CD4-positive, alpha-beta T cell (primary cell): ENCODE measurements at regions not wholly inside any gene's neighbourhood (a gene's known extent, or its start where the extent isn't known, plus 50 kb on each side); places are given as distances from the start of the nearest gene placed in this dataset.
"Not testable (repeated sequence)": the region's sequence is repeated elsewhere in the genome, so short reads cannot be mapped to it uniquely, and the experiment has no call there.

Experiments used
- ATAC-seq: fragments of 200-7000 bp; cut with Tn5 transposase; one replicate; pipeline ENCODE4 v1.10.0; 2022; ENCODE audit warnings: mild to moderate bottlenecking; ENCODE audit not compliant: poor library complexity
- CTCF ChIA-PET: fragments of 350-600 bp; sonication (Branson Sonifier 250); formaldehyde crosslinking; loops from one replicate; lab custom pipeline; 2021; ENCODE audit warnings: antibody characterized with exemption, inconsistent platforms; lab: Charles Lee
- POLR2A ChIA-PET: fragments of 350-600 bp; sonication (Branson Sonifier 250); formaldehyde crosslinking; loops from one replicate; lab custom pipeline; 2021; ENCODE audit warnings: antibody characterized with exemption, inconsistent platforms; lab: Charles Lee
- DNase-seq, 14 experiments: peaks; one replicate each; pipeline ENCODE4 v3.0.0-alpha.2; 2013 to 2020; ENCODE audit warnings: mixed read lengths in 2 of 14
- H3K27ac ChIP-seq, 2 donors: one replicate each; pipeline versions ENCODE4 v1.5.1 to v1.7.0; 2013; ENCODE audit warnings: low read length in 2 of 2, low read depth in 1 of 2, mild to moderate bottlenecking in 1 of 2
- H3K27me3 ChIP-seq, 2 experiments: 1 replicate in 1 of 2; 2 replicates in 1 of 2; pipeline versions ENCODE4 v1.6.1 to v1.7.0; 2013; ENCODE audit warnings: low read length in 2 of 2, control low read depth in 1 of 2, mild to moderate bottlenecking in 1 of 2, moderate library complexity in 1 of 2; ENCODE audit not compliant: insufficient read depth in 2 of 2, control insufficient read depth in 1 of 2
- H3K36me3 ChIP-seq: one replicate; pipeline ENCODE4 v1.6.1; 2013; ENCODE audit warnings: low read length, control low read depth; ENCODE audit not compliant: insufficient read depth
- H3K4me1 ChIP-seq: one replicate; pipeline ENCODE4 v1.6.1; 2013; ENCODE audit warnings: low read length, control low read depth; ENCODE audit not compliant: insufficient read depth
- H3K4me3 ChIP-seq: one replicate; pipeline ENCODE4 v1.5.1; 2013; ENCODE audit warnings: mild to moderate bottlenecking, low read length, moderate library complexity
- H3K9me3 ChIP-seq, 2 experiments: 1 replicate in 1 of 2; 2 replicates in 1 of 2; pipeline versions ENCODE4 v1.6.1 to v1.7.0; 2013; ENCODE audit warnings: low read length in 2 of 2, mild to moderate bottlenecking in 2 of 2, control low read depth in 1 of 2, moderate library complexity in 1 of 2; ENCODE audit not compliant: control insufficient read depth in 1 of 2, insufficient read depth in 1 of 2
- H3K27ac Mint-ChIP-seq: one replicate; pipeline ENCODE4 v1.8.0; 2020; ENCODE audit warnings: mixed read lengths
- H3K27me3 Mint-ChIP-seq: one replicate; pipeline ENCODE4 v1.8.0; 2021; ENCODE audit warnings: mixed read lengths
- H3K36me3 Mint-ChIP-seq: one replicate; pipeline ENCODE4 v1.8.0; 2021; ENCODE audit warnings: low read depth, mixed read lengths
- H3K4me1 Mint-ChIP-seq: one replicate; pipeline ENCODE4 v1.8.0; 2021; ENCODE audit warnings: low read depth, mixed read lengths
- H3K4me3 Mint-ChIP-seq: one replicate; pipeline ENCODE4 v1.8.0; 2020; ENCODE audit warnings: mild to moderate bottlenecking, mixed read lengths
- H3K9me3 Mint-ChIP-seq: one replicate; pipeline ENCODE4 v1.8.0; 2020; ENCODE audit warnings: mixed read lengths
- intact Hi-C, 2 experiments: fragments of 100-400 bp; cut with DNase I in 1 of 2; cut with micrococcal nuclease in 1 of 2; formaldehyde crosslinking; loops; one replicate each; pipeline versions ENCODE4 v1.15.1 to v1.9.0; 2023 to 2025; cut with DNase I, micrococcal nuclease
- TF ChIP-seq, protein P1 (sequence below): fragments of 200-600 bp; IDR thresholded peaks from one replicate; pipeline ENCODE4 v1.8.0; 2022; ENCODE audit warnings: antibody characterized with exemption, mild to moderate bottlenecking

DNA sequence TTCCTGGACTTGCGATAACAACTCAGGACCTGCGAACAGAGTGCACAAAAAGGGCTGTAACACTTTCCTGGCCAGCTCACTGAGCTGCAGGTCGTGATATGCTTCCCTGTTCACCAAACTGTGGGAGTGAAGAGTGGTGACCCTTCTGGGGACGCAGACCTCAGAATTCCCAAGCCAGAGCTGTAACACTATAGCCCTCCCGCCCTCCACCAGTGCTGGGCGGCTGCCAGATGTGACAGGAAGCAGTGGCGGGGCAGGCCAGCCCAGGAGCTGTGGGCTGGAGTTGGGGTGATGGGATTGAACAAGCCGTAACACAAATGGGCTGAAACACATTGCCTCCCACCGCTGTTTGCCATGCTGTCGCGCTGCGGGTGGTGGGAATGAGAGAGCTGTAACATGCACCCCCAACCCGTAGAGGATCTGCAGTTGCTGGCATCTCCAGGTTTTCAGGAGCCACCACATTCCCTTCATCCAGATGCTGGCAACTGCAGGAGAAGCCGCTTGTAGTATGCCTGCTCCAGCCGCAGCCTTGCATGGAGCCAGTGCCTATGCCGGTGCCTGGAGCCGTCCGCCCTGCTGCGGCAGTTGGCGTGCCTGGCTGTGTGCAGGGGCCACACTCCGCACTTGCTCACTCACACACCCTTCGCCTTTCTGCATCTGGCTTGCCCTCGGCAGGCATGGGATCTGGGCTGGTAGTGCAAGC is 145.8 kb downstream of the GPCPD1 start:
- H3K4me1 Mint-ChIP-seq = no peaks in the 10 kb centered on the region
- no peak overlapping the region for H3K4me3 Mint-ChIP-seq
- CTCF ChIA-PET = no interaction called here
- Histone ChIP-seq H3K9me3 (peaks cover 4 to 9% of the 10 kb centered on the region in 2 experiments), H3K27me3 (peaks cover 11 to 27% of the 10 kb centered on the region in 2 experiments), H3K36me3 (no peaks in the 10 kb centered on the region), H3K4me3 (no peak overlapping the region), H3K27ac (no peak overlapping the region), H3K4me1 (no peaks in the 10 kb centered on the region)
- peaks cover 61% of the 10 kb centered on the region for H3K27me3 Mint-ChIP-seq
- TF ChIP-seq, protein P1, sequence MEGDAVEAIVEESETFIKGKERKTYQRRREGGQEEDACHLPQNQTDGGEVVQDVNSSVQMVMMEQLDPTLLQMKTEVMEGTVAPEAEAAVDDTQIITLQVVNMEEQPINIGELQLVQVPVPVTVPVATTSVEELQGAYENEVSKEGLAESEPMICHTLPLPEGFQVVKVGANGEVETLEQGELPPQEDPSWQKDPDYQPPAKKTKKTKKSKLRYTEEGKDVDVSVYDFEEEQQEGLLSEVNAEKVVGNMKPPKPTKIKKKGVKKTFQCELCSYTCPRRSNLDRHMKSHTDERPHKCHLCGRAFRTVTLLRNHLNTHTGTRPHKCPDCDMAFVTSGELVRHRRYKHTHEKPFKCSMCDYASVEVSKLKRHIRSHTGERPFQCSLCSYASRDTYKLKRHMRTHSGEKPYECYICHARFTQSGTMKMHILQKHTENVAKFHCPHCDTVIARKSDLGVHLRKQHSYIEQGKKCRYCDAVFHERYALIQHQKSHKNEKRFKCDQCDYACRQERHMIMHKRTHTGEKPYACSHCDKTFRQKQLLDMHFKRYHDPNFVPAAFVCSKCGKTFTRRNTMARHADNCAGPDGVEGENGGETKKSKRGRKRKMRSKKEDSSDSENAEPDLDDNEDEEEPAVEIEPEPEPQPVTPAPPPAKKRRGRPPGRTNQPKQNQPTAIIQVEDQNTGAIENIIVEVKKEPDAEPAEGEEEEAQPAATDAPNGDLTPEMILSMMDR = no peak
- no peaks in the 10 kb centered on the region for H3K36me3 Mint-ChIP-seq
- no peak for ATAC-seq
- H3K9me3 Mint-ChIP-seq = peaks cover 8% of the 10 kb centered on the region
- POLR2A ChIA-PET = no interaction called here
- H3K27ac Mint-ChIP-seq = no peak overlapping the region
- intact Hi-C loops = no loop called here
- no peak for DNase-seq

DNA sequence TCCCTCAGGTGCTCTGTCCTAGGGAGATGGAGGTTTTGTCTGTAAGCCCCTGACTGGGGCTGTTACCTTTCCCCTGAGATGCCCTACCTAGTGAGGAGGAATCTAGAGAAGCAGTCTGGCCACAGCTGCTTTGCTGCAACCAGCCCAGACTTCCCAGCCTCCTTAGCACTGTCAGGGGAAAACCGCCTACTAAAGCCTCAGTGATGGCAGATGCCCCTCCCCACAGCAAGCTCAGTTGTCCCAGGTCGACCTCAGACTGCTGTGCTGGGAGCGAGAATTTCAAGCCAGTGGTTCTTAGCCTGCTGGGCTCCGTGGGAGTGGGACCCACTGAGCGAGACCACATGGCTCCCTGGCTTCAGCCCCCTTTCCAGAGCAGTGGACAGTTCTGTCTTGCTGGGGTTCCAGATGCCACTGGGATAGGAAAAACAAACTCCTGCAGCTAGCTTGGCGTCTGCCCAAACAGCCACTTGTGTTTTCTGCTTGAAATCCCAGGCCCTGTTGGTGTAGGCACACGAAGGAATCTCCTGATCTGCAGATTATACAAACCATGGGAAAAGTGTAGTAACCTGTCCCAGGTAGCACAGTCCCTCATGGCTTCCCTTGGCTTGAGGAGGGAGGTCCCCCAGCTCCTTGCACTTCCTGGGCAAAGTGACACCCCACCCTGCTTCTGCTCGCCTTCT is 146.4 kb upstream of the PROKR2 start:
- TF ChIP-seq, protein P1 = no peak
- H3K27ac ChIP-seq = no peak overlapping the region
- ChIA-PET CTCF (no interaction called here), POLR2A (no interaction called here)
- Mint-ChIP-seq H3K4me1 (no peaks in the 10 kb centered on the region), H3K27ac (no peak overlapping the region), H3K9me3 (peaks cover 8% of the 10 kb centered on the region), H3K36me3 (no peaks in the 10 kb centered on the region), H3K27me3 (peaks cover 71% of the 10 kb centered on the region), H3K4me3 (no peak overlapping the region)
- H3K9me3 ChIP-seq = peaks cover 4 to 9% of the 10 kb centered on the region in 2 experiments
- no peaks in the 10 kb centered on the region for H3K4me1 ChIP-seq
- H3K36me3 ChIP-seq = no peaks in the 10 kb centered on the region
- DNase-seq (no peak), ATAC-seq (no peak)
- no peak overlapping the region for H3K4me3 ChIP-seq
- peaks cover 8 to 27% of the 10 kb centered on the region in 2 experiments for H3K27me3 ChIP-seq
- intact Hi-C loops = no loop called here

DNA sequence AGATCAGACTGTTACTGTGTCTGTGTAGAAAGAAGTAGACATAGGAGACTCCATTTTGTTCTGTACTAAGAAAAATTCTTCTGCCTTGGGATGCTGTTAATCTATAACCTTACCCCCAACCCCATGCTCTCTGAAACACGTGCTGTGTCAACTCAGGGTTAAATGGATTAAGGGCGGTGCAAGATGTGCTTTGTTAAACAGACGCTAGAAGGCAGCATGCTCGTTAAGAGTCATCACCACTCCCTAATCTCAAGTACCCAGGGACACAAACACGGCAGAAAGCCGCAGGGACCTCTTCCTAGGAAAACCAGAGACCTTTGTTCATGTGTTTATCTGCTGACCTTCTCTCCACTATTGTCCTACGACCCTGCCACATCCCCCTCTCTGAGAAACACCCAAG is 137.0 kb upstream of the PROKR2 start:
- H3K36me3 ChIP-seq, H3K27ac Mint-ChIP-seq, DNase-seq, H3K4me1 ChIP-seq, intact Hi-C loops, H3K9me3 Mint-ChIP-seq, CTCF ChIA-PET, H3K4me3 Mint-ChIP-seq, ATAC-seq, H3K9me3 ChIP-seq, H3K4me1 Mint-ChIP-seq, H3K27ac ChIP-seq, POLR2A ChIA-PET, H3K36me3 Mint-ChIP-seq, H3K27me3 ChIP-seq, H3K4me3 ChIP-seq: not testable (repeated sequence)
- peaks cover 20% of the 10 kb centered on the region for H3K27me3 Mint-ChIP-seq

DNA sequence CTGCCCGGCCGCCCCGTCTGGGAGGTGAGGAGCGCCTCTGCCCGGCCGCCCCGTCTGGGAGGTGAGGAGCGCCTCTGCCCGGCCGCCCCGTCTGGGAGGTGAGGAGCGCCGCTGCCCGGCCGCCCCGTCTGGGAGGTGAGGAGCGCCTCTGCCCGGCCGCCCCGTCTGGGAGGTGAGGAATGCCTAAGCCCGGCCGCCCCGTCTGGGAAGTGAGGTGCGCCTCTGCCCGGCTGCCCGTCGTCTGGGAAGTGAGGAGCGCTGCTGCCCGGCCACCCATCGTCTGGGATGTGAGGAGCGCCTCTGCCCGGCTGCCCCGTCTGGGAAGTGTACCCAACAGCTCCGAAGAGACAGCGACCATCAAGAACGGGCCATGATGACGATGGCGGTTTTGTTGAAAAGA is 136.6 kb upstream of the PROKR2 start:
- H3K36me3 Mint-ChIP-seq, H3K27me3 ChIP-seq, intact Hi-C loops, H3K4me3 ChIP-seq, H3K9me3 ChIP-seq, CTCF ChIA-PET, H3K9me3 Mint-ChIP-seq, ATAC-seq, DNase-seq, H3K4me3 Mint-ChIP-seq, POLR2A ChIA-PET, H3K27ac Mint-ChIP-seq, H3K27ac ChIP-seq, H3K36me3 ChIP-seq, H3K4me1 ChIP-seq, H3K4me1 Mint-ChIP-seq: not testable (repeated sequence)
- H3K27me3 Mint-ChIP-seq = peaks cover 21% of the 10 kb centered on the region

DNA sequence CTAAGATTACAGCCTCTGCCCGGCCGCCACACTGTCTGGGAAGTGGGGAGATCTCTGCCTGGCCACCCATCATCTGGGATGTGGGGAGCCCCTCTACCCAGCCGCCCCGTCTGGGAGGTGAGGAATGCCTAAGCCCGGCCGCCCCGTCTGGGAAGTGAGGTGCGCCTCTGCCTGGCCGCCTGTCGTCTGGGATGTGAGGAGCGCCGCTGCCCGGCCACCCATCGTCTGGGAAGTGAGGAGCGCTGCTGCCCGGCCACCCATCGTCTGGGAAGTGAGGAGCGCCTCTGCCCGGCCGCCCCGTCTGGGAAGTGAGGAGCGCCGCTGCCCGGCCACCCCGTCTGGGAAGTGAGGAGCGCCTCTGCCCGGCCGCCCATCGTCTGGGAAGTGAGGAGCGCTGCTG is 135.9 kb upstream of the PROKR2 start:
- POLR2A ChIA-PET, H3K27me3 ChIP-seq, DNase-seq, ATAC-seq, H3K4me1 Mint-ChIP-seq, intact Hi-C loops, H3K36me3 Mint-ChIP-seq, H3K9me3 Mint-ChIP-seq, H3K27ac ChIP-seq, CTCF ChIA-PET, H3K4me3 Mint-ChIP-seq, H3K4me3 ChIP-seq, H3K9me3 ChIP-seq, H3K27ac Mint-ChIP-seq, H3K36me3 ChIP-seq, H3K4me1 ChIP-seq: not testable (repeated sequence)
- peaks cover 24% of the 10 kb centered on the region for H3K27me3 Mint-ChIP-seq

DNA sequence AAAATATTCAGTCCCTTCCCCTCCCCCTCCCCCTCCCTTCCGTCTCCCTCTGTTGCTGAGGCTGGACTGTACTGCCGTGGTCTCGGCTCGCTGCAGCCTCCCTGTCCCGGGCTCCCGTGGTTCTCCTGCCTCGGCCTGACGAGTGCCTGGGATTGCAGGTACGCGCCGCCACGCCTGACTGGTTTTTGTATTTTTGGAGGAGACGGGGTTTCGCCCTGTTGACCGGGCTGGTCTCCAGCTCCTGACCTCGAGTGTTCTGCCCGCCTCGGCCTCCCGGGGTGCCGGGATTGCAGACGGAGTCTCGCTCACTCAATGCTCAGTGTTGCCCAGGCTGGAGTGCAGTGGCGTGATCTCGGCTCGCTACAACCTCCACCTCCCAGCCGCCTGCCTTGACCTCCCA is 135.5 kb upstream of the PROKR2 start:
- H3K27me3 ChIP-seq, CTCF ChIA-PET, H3K36me3 Mint-ChIP-seq, H3K27ac ChIP-seq, H3K9me3 ChIP-seq, POLR2A ChIA-PET, H3K9me3 Mint-ChIP-seq, DNase-seq, H3K4me3 ChIP-seq, H3K27ac Mint-ChIP-seq, H3K4me1 Mint-ChIP-seq, H3K4me1 ChIP-seq, H3K4me3 Mint-ChIP-seq, H3K36me3 ChIP-seq, ATAC-seq, intact Hi-C loops: not testable (repeated sequence)
- peaks cover 23% of the 10 kb centered on the region for H3K27me3 Mint-ChIP-seq
